H1 (cell line): ENCODE measurements at regions not wholly inside any gene's neighbourhood (a gene's known extent, or its start where the extent isn't known, plus 50 kb on each side); places are given as distances from the start of the nearest gene placed in this dataset.

Experiments
- CTCF ChIA-PET: fragments of 300-600 bp; sonication (Branson Sonifier 250); formaldehyde crosslinking; loops from one replicate; lab custom pipeline; 2021; ENCODE audit not compliant: partially characterized antibody; lab: Charles Lee
- POLR2A ChIA-PET: fragments of 300-600 bp; sonication (Branson Sonifier 250); formaldehyde crosslinking; loops from one replicate; lab custom pipeline; 2021; ENCODE audit warnings: inconsistent platforms; ENCODE audit not compliant: partially characterized antibody; lab: Charles Lee
- DNase-seq, 2 experiments: peaks; one replicate each; pipeline versions ENCODE4 v3.0.0 to v3.0.0-alpha.2; 2010 to 2022; ENCODE audit warnings: low spot score in 2 of 2, low read depth in 1 of 2, mixed read lengths in 1 of 2
- FAIRE-seq: peaks from 2 replicates; lab custom pipeline; 2011; peaks lifted over from hg19 to GRCh38; lab: Jason Lieb, UNC
- H2AFZ ChIP-seq: 2 replicates; pipeline ENCODE4 v1.8.1; 2012; ENCODE audit warnings: low read length, inconsistent platforms
- H2AK5ac ChIP-seq: 2 replicates; pipeline ENCODE4 v1.6.1; 2013; ENCODE audit warnings: low read depth, low read length
- H2BK120ac ChIP-seq: replicated peaks from 2 replicates; pipeline ENCODE3; 2013; ENCODE audit warnings: low read depth, low read length, inconsistent platforms
- H2BK12ac ChIP-seq: 2 replicates; pipeline ENCODE4 v1.6.1; 2013; ENCODE audit warnings: low read depth, low read length
- H2BK15ac ChIP-seq: 2 replicates; pipeline ENCODE4 v1.6.1; 2013; ENCODE audit warnings: low read length
- H2BK20ac ChIP-seq: 2 replicates; pipeline ENCODE4 v1.6.1; 2013; ENCODE audit warnings: low read length
- H2BK5ac ChIP-seq: 2 replicates; pipeline ENCODE4 v1.6.1; 2013; ENCODE audit warnings: low read depth, low read length
- H3K14ac ChIP-seq: 2 replicates; pipeline ENCODE4 v1.6.1; 2013; ENCODE audit warnings: inconsistent platforms; ENCODE audit not compliant: insufficient read length
- H3K18ac ChIP-seq: 2 replicates; pipeline ENCODE4 v1.6.1; 2013; ENCODE audit warnings: low read length; ENCODE audit errors: extremely low read depth
- H3K23ac ChIP-seq: 2 replicates; pipeline ENCODE4 v1.6.1; 2013; ENCODE audit warnings: inconsistent platforms; ENCODE audit not compliant: insufficient read length
- H3K23me2 ChIP-seq: 2 replicates; pipeline ENCODE4 v1.6.1; 2013; ENCODE audit warnings: low read depth, low read length
- H3K27ac ChIP-seq: 2 replicates; pipeline ENCODE4 v1.6.1; 2011; ENCODE audit warnings: low read depth, low read length, inconsistent platforms
- H3K27me3 ChIP-seq, 4 experiments: replicated peaks in 1 of 4; 1 replicate in 1 of 4; 2 replicates in 3 of 4; pipeline versions ENCODE4 v1.6.1 to v1.8.1; 2011 to 2013; ENCODE audit warnings: low read length in 3 of 4, mild to moderate bottlenecking in 3 of 4, inconsistent platforms in 2 of 4, mixed read lengths in 2 of 4, moderate library complexity in 1 of 4; ENCODE audit not compliant: control insufficient read depth in 3 of 4, insufficient read depth in 3 of 4; ENCODE audit errors: extremely low read depth in 1 of 4
- H3K36me3 ChIP-seq, 4 experiments: 2 replicates each; pipeline versions ENCODE4 v1.6.1 to v1.8.1; 2011 to 2013; ENCODE audit warnings: mild to moderate bottlenecking in 4 of 4, low read length in 3 of 4, moderate library complexity in 2 of 4, control low read depth in 1 of 4, inconsistent platforms in 1 of 4; ENCODE audit not compliant: insufficient read depth in 4 of 4, control insufficient read depth in 2 of 4
- H3K4ac ChIP-seq: replicated peaks from 2 replicates; pipeline ENCODE3; 2013; ENCODE audit warnings: low read length, low read depth, mixed read lengths, inconsistent platforms; ENCODE audit not compliant: insufficient read length
- H3K4me1 ChIP-seq, 4 experiments: replicated peaks in 1 of 4; 1 replicate in 1 of 4; 2 replicates in 3 of 4; pipeline versions ENCODE4 v1.6.1 to v1.8.1; 2011 to 2013; ENCODE audit warnings: low read length in 3 of 4, inconsistent platforms in 2 of 4, mixed read lengths in 1 of 4; ENCODE audit not compliant: insufficient read depth in 4 of 4, control insufficient read depth in 3 of 4
- H3K4me2 ChIP-seq, 2 experiments: 2 replicates each; pipeline versions ENCODE4 v1.6.1 to v1.8.1; 2011 to 2013; ENCODE audit warnings: low read depth in 2 of 2, low read length in 2 of 2, control low read depth in 1 of 2, inconsistent platforms in 1 of 2, mild to moderate bottlenecking in 1 of 2; ENCODE audit not compliant: insufficient read depth in 1 of 2
- H3K4me3 ChIP-seq, 4 experiments: fragments of 200-600, 300-600 bp in 1 of 4; sonication (generic), shearing (Covaris generic), sonication (Bioruptor Twin) in 1 of 4; 2 replicates each; pipeline versions ENCODE4 v1.5.1 to v1.8.1; 2011 to 2016; ENCODE audit warnings: low read length in 4 of 4, low read depth in 3 of 4, control low read depth in 2 of 4, inconsistent platforms in 2 of 4, mild to moderate bottlenecking in 2 of 4, mixed read lengths in 1 of 4, moderate library complexity in 1 of 4; ENCODE audit not compliant: insufficient read depth in 2 of 4; ENCODE audit errors: extremely low read depth in 1 of 4
- H3K56ac ChIP-seq: replicated peaks from 2 replicates; pipeline ENCODE3; 2013; ENCODE audit warnings: low read depth, mild to moderate bottlenecking, mixed read lengths, low read length, inconsistent platforms; ENCODE audit not compliant: insufficient read length
- H3K79me1 ChIP-seq: 2 replicates; pipeline ENCODE4 v1.6.1; 2013; ENCODE audit warnings: low read depth, low read length, control low read depth
- H3K79me2 ChIP-seq, 2 experiments: 2 replicates each; pipeline versions ENCODE4 v1.6.1 to v1.8.1; 2012 to 2013; ENCODE audit warnings: low read length in 2 of 2, mild to moderate bottlenecking in 2 of 2, inconsistent platforms in 1 of 2; ENCODE audit not compliant: insufficient read depth in 2 of 2, control insufficient read depth in 1 of 2
- H3K9ac ChIP-seq, 4 experiments: replicated peaks in 1 of 4; 1 replicate in 1 of 4; 2 replicates in 3 of 4; pipeline versions ENCODE4 v1.6.1 to v1.8.1; 2011 to 2013; ENCODE audit warnings: low read depth in 3 of 4, low read length in 3 of 4, control low read depth in 2 of 4, mild to moderate bottlenecking in 2 of 4, moderate library complexity in 2 of 4, inconsistent platforms in 1 of 4; ENCODE audit errors: extremely low read depth in 1 of 4
- H3K9me3 ChIP-seq, 2 experiments: 2 replicates each; pipeline versions ENCODE4 v1.6.1 to v1.8.1; 2012 to 2013; ENCODE audit warnings: mild to moderate bottlenecking in 2 of 2, moderate library complexity in 2 of 2, control low read depth in 1 of 2, inconsistent platforms in 1 of 2, low read depth in 1 of 2, low read length in 1 of 2, mixed read lengths in 1 of 2; ENCODE audit not compliant: insufficient read depth in 2 of 2
- H4K20me1 ChIP-seq, 2 experiments: replicated peaks in 1 of 2; 2 replicates each; pipeline versions ENCODE3 to v1.8.1; 2011 to 2013; ENCODE audit warnings: inconsistent platforms in 2 of 2, low read length in 2 of 2, mild to moderate bottlenecking in 1 of 2; ENCODE audit not compliant: insufficient read depth in 2 of 2, control insufficient read depth in 1 of 2
- H4K5ac ChIP-seq: 2 replicates; pipeline ENCODE4 v1.6.1; 2013; ENCODE audit warnings: low read length, low read depth, mixed read lengths, inconsistent platforms; ENCODE audit not compliant: insufficient read length
- H4K8ac ChIP-seq: 2 replicates; pipeline ENCODE4 v1.8.0; 2013; ENCODE audit warnings: mild to moderate bottlenecking, moderate library complexity, low read length, inconsistent platforms; ENCODE audit not compliant: insufficient read depth; ENCODE audit errors: extremely low read depth
- H4K91ac ChIP-seq: replicated peaks from 2 replicates; pipeline ENCODE3; 2013; ENCODE audit warnings: low read length, mixed read lengths, inconsistent platforms; ENCODE audit not compliant: insufficient read length
- ASH2L ChIP-seq: fragments of 200-600, 300-600 bp; sonication (generic); IDR thresholded peaks from one replicate; pipeline ENCODE4 v1.7.1; 2017; ENCODE audit warnings: low read length
- WGBS, 2 experiments: shearing (Covaris generic) in 1 of 2; methylation state at CpG; one replicate each; pipeline versions ENCODE4 v1.1.6 to v1.1.7; 2013 to 2015; ENCODE audit warnings: low lambda C conversion rate in 2 of 2, mixed read lengths in 2 of 2, inconsistent platforms in 1 of 2, low coverage in 1 of 2, missing lambda C conversion rate in 1 of 2; ENCODE audit not compliant: insufficient replicate concordance in 2 of 2, insufficient coverage in 1 of 2, insufficient read length in 1 of 2; ENCODE audit errors: extremely low coverage in 1 of 2, missing lambda C conversion rate in 1 of 2; 5-methylcytosine and 5-hydroxymethylcytosine counted together
- TF ChIP-seq, protein P1 (sequence below): IDR thresholded peaks from 2 replicates; pipeline ENCODE4 v1.6.1; 2012; ENCODE audit warnings: inconsistent platforms

DNA sequence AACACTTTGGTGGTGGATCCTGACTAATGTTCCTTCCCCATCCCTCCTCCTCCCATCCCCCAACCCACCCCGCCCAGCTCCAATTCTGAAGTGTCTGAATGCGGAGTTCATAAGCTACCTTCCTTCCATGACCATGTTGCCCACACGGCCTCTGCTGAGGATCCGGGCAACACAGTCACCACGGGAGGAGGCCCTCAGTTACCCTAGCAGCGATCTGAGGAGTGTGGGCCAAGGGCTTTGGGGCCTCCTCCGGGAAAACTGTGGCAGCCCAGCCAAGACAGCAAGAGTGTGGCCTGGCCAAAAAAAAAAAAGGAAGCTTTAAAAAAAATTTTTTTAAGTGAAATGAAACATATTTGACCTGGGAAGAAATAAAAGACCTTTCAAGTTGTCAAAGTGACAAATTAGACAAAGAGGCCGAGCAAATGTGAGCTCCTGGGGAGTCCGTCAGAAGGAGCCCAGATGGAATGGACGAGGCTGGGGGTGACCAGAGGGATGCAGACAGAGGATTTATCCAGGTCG, 169.0 kb upstream of the PKDCC start:
- Histone ChIP-seq H3K27ac (no peak overlapping the region), H3K18ac (no peak overlapping the region; the same call in 1 of the 2 replicates), H4K8ac (no peak overlapping the region), H3K27me3 (no peaks in the 10 kb centered on the region), H4K91ac (no peak overlapping the region), H4K5ac (no peak overlapping the region), H2BK12ac (no peak overlapping the region), H3K4me1 (peaks cover 0 to 7% (median 1%) of the 10 kb centered on the region in 4 experiments; a peak in 2 of 7 replicates), H2AFZ (no peak overlapping the region), H3K9me3 (no peaks in the 10 kb centered on the region), H3K14ac (no peak overlapping the region), H3K56ac (no peak overlapping the region), H2BK15ac (no peak overlapping the region), H3K23ac (no peak overlapping the region), H2AK5ac (no peak overlapping the region), H3K79me2 (no peaks in the 10 kb centered on the region), H2BK20ac (0 out of 2 replicates have a peak overlapping the region, but pooled peaks have one; percentile 72), H3K23me2 (no peaks in the 10 kb centered on the region), H3K36me3 (no peaks in the 10 kb centered on the region), H3K9ac (no peak overlapping the region), H3K4me3 (no peak overlapping the region), H3K79me1 (no peaks in the 10 kb centered on the region), H2BK5ac (no peak overlapping the region), H4K20me1 (no peaks in the 10 kb centered on the region), H3K4ac (no peak overlapping the region), H2BK120ac (no peak overlapping the region), H3K4me2 (no peak overlapping the region; a peak in 1 of 4 replicates)
- CTCF ChIA-PET: interaction anchor here (1.0 to 20.1 kb wide), 12 partner anchors 7 to 201 kb away, joined by 3 to 890 read pairs (median 5); no protein-coding TSS in a partner anchor
- POLR2A ChIA-PET: interaction anchor here (0.6 to 1.7 kb wide), 3 partner anchors 12 to 493 kb away, joined by 4 read pairs; no protein-coding TSS in a partner anchor
- TF ChIP-seq ASH2L: no peak
- TF ChIP-seq, protein P1, sequence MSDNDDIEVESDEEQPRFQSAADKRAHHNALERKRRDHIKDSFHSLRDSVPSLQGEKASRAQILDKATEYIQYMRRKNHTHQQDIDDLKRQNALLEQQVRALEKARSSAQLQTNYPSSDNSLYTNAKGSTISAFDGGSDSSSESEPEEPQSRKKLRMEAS: no peak
- FAIRE-seq (no peak), DNase-seq (no peak)
- WGBS, 2 experiments: 77% methylated on average over 10 of the region's 11 CpGs; no CpG with 5 or more reads in 1 of the 2 experiments
